Mucosa of stomach (tissue), 1 donor: ENCODE measurements at regions not wholly inside any gene's neighbourhood (a gene's known extent, or its start where the extent isn't known, plus 50 kb on each side); places are given as distances from the start of the nearest gene placed in this dataset.
"Not testable (repeated sequence)": the region's sequence is repeated elsewhere in the genome, so short reads cannot be mapped to it uniquely, and the experiment has no call there.

Experiments used
- H3K27me3 ChIP-seq: one replicate; pipeline ENCODE4 v1.7.0; 2013; ENCODE audit warnings: mild to moderate bottlenecking, low read length; ENCODE audit not compliant: control insufficient read depth, insufficient read depth
- H3K36me3 ChIP-seq: one replicate; pipeline ENCODE4 v1.7.0; 2013; ENCODE audit warnings: low read length; ENCODE audit not compliant: control insufficient read depth, insufficient read depth
- H3K4me1 ChIP-seq: one replicate; pipeline ENCODE4 v1.7.0; 2013; ENCODE audit warnings: mild to moderate bottlenecking, low read length; ENCODE audit not compliant: control insufficient read depth, insufficient read depth
- H3K4me3 ChIP-seq: one replicate; pipeline ENCODE4 v1.7.0; 2013; ENCODE audit warnings: low read length
- H3K9ac ChIP-seq: one replicate; pipeline ENCODE4 v1.7.0; 2013; ENCODE audit warnings: mild to moderate bottlenecking, low read length, moderate library complexity
- H3K9me3 ChIP-seq: one replicate; pipeline ENCODE4 v1.7.0; 2013; ENCODE audit warnings: mild to moderate bottlenecking, low read length, moderate library complexity; ENCODE audit not compliant: control insufficient read depth
- donor health status: Pancreatic carcinoma.

GRCh38 chr9:73095425-73095824, 56.2 kb upstream of the ANXA1 start:
- no peaks in the 10 kb centered on the region for H3K27me3 ChIP-seq

GRCh38 chr9:73093740-73094379, 57.8 kb upstream of the ANXA1 start:
- H3K9ac ChIP-seq: no peak overlapping the region
- H3K27me3 ChIP-seq: no peaks in the 10 kb centered on the region
- no peaks in the 10 kb centered on the region for H3K9me3 ChIP-seq
- H3K36me3 ChIP-seq: no peaks in the 10 kb centered on the region
- no peaks in the 10 kb centered on the region for H3K4me1 ChIP-seq
- H3K4me3 ChIP-seq: no peak overlapping the region

More at GRCh38 chr9:73095425-73095824, 56.2 kb upstream of the ANXA1 start:
- H3K4me1 ChIP-seq: peaks cover 5% of the 10 kb centered on the region
- H3K9ac ChIP-seq: no peak overlapping the region
- no peaks in the 10 kb centered on the region for H3K36me3 ChIP-seq
- H3K4me3 ChIP-seq: no peak overlapping the region
- H3K9me3 ChIP-seq: no peaks in the 10 kb centered on the region

- H3K9ac ChIP-seq: no peak overlapping the region
- no peaks in the 10 kb centered on the region for H3K4me1 ChIP-seq
- no peaks in the 10 kb centered on the region for H3K9me3 ChIP-seq
- no peak overlapping the region for H3K4me3 ChIP-seq
- H3K36me3 ChIP-seq: no peaks in the 10 kb centered on the region
- H3K27me3 ChIP-seq: no peaks in the 10 kb centered on the region
Observed at GRCh38 chr9:73093016-73093739, 58.5 kb upstream of the ANXA1 start.

- Histone ChIP-seq H3K27me3 (no peaks in the 10 kb centered on the region), H3K9ac (no peak overlapping the region), H3K36me3 (no peaks in the 10 kb centered on the region), H3K9me3 (no peaks in the 10 kb centered on the region), H3K4me1 (no peaks in the 10 kb centered on the region), H3K4me3 (no peak overlapping the region)
Observed at GRCh38 chr9:73091909-73092308, 59.8 kb upstream of the ANXA1 start.

GRCh38 chr9:73090214-73090613, 61.5 kb upstream of the ANXA1 start:
- H3K4me3 ChIP-seq: no peak overlapping the region
- no peak overlapping the region for H3K9ac ChIP-seq

GRCh38 chr9:73089304-73089985, 62.2 kb upstream of the ANXA1 start:
- Histone ChIP-seq H3K27me3 (no peaks in the 10 kb centered on the region), H3K4me3 (no peak overlapping the region)

More at GRCh38 chr9:73090214-73090613, 61.5 kb upstream of the ANXA1 start:
- H3K36me3 ChIP-seq: no peaks in the 10 kb centered on the region
- no peaks in the 10 kb centered on the region for H3K9me3 ChIP-seq
- no peaks in the 10 kb centered on the region for H3K27me3 ChIP-seq
- no peaks in the 10 kb centered on the region for H3K4me1 ChIP-seq

GRCh38 chr9:73087876-73088275, 63.8 kb upstream of the ANXA1 start:
- not testable (repeated sequence) for H3K9me3 ChIP-seq, H3K4me3 ChIP-seq, H3K36me3 ChIP-seq, H3K27me3 ChIP-seq, H3K9ac ChIP-seq, H3K4me1 ChIP-seq

More at GRCh38 chr9:73089304-73089985, 62.2 kb upstream of the ANXA1 start:
- Histone ChIP-seq H3K36me3 (no peaks in the 10 kb centered on the region), H3K9ac (no peak overlapping the region), H3K9me3 (no peaks in the 10 kb centered on the region), H3K4me1 (no peaks in the 10 kb centered on the region)

GRCh38 chr9:73083519-73083918, 68.1 kb upstream of the ANXA1 start:
- no peak overlapping the region for H3K4me3 ChIP-seq
- no peaks in the 10 kb centered on the region for H3K36me3 ChIP-seq
- peaks cover 11% of the 10 kb centered on the region for H3K4me1 ChIP-seq
- H3K9ac ChIP-seq: no peak overlapping the region
- no peaks in the 10 kb centered on the region for H3K9me3 ChIP-seq
- H3K27me3 ChIP-seq: no peaks in the 10 kb centered on the region

- Histone ChIP-seq H3K4me3 (no peak overlapping the region), H3K27me3 (no peaks in the 10 kb centered on the region)
Observed at GRCh38 chr9:73081979-73082657, 69.5 kb upstream of the ANXA1 start.

GRCh38 chr9:73080110-73080694, 71.5 kb upstream of the ANXA1 start:
- Histone ChIP-seq H3K9me3 (no peaks in the 10 kb centered on the region), H3K9ac (no peak overlapping the region), H3K36me3 (no peaks in the 10 kb centered on the region), H3K4me1 (peaks cover 11% of the 10 kb centered on the region), H3K27me3 (no peaks in the 10 kb centered on the region), H3K4me3 (no peak overlapping the region)

More at GRCh38 chr9:73081979-73082657, 69.5 kb upstream of the ANXA1 start:
- no peaks in the 10 kb centered on the region for H3K9me3 ChIP-seq
- no peaks in the 10 kb centered on the region for H3K36me3 ChIP-seq
- no peak overlapping the region for H3K9ac ChIP-seq
- peaks cover 11% of the 10 kb centered on the region for H3K4me1 ChIP-seq

GRCh38 chr9:73079326-73079725, 72.3 kb upstream of the ANXA1 start:
- H3K4me1 ChIP-seq: peaks cover 11% of the 10 kb centered on the region
- no peak overlapping the region for H3K9ac ChIP-seq
- H3K4me3 ChIP-seq: no peak overlapping the region

More at GRCh38 chr9:73079326-73079725, 72.3 kb upstream of the ANXA1 start:
- no peaks in the 10 kb centered on the region for H3K9me3 ChIP-seq
- H3K27me3 ChIP-seq: no peaks in the 10 kb centered on the region
- no peaks in the 10 kb centered on the region for H3K36me3 ChIP-seq
